ENCODE measurements at regions not wholly inside any gene's neighbourhood (a gene's known extent, or its start where the extent isn't known, plus 50 kb on each side); places are given as distances from the start of the nearest gene placed in this dataset.

GRCh38 chr2:104583811-104584210, 270.1 kb upstream of the POU3F3 start:
- H3K79me2 ChIP-seq (ENCODE audit: insufficient read depth, low read length), result no peaks in the 10 kb centered on the region
- DNase-seq (ENCODE audit: insufficient read length, low spot score, missing footprints), result no peak
- TF ChIP-seq CTCF (IDR thresholded peaks at IDR 0.05; ENCODE audit: extremely low read depth, low read depth, low read length), result no peak

GRCh38 chr2:104584393-104584792, 269.5 kb upstream of the POU3F3 start:
- H3K4me3 ChIP-seq (ENCODE audit: insufficient read depth, low read length), result no peak overlapping the region
- no peak for DNase-seq (ENCODE audit: insufficient read length, low spot score, missing footprints)
- H3K4me2 ChIP-seq (ENCODE audit: insufficient read depth, low read length), result no peak overlapping the region
- H3K36me3 ChIP-seq (ENCODE audit: insufficient read depth, low read length), result no peaks in the 10 kb centered on the region
- H3K9me3 ChIP-seq (ENCODE audit: low read depth, low read length), result no peaks in the 10 kb centered on the region
- H3K4me1 ChIP-seq (ENCODE audit: insufficient read depth, low read length), result no peaks in the 10 kb centered on the region
- TF ChIP-seq CTCF (IDR thresholded peaks at IDR 0.05; ENCODE audit: extremely low read depth, low read depth, low read length), result no peak
- H4K20me1 ChIP-seq (ENCODE audit: insufficient read depth, low read length), result no peaks in the 10 kb centered on the region
- H3K27ac ChIP-seq (ENCODE audit: low read depth, low read length), result no peak overlapping the region
- H2AFZ ChIP-seq (ENCODE audit: low read length), result no peak overlapping the region
- no peaks in the 10 kb centered on the region for H3K27me3 ChIP-seq (ENCODE audit: insufficient read depth, low read length)
- H3K79me2 ChIP-seq (ENCODE audit: insufficient read depth, low read length), result no peaks in the 10 kb centered on the region

More at GRCh38 chr2:104583811-104584210, 270.1 kb upstream of the POU3F3 start:
- Histone ChIP-seq H3K9me3 (ENCODE audit: low read depth, low read length) (no peaks in the 10 kb centered on the region), H3K27ac (ENCODE audit: low read depth, low read length) (no peak overlapping the region), H3K4me2 (ENCODE audit: insufficient read depth, low read length) (no peak overlapping the region), H2AFZ (ENCODE audit: low read length) (no peak overlapping the region), H3K36me3 (ENCODE audit: insufficient read depth, low read length) (no peaks in the 10 kb centered on the region), H3K4me3 (ENCODE audit: insufficient read depth, low read length) (no peak overlapping the region), H4K20me1 (ENCODE audit: insufficient read depth, low read length) (no peaks in the 10 kb centered on the region), H3K4me1 (ENCODE audit: insufficient read depth, low read length) (no peaks in the 10 kb centered on the region), H3K27me3 (ENCODE audit: insufficient read depth, low read length) (no peaks in the 10 kb centered on the region)

- TF ChIP-seq CTCF (IDR thresholded peaks at IDR 0.05; ENCODE audit: extremely low read depth, low read depth, low read length), result no peak
- H3K4me3 ChIP-seq (ENCODE audit: insufficient read depth, low read length), result no peak overlapping the region
- H3K9me3 ChIP-seq (ENCODE audit: low read depth, low read length), result no peaks in the 10 kb centered on the region
- no peaks in the 10 kb centered on the region for H3K27me3 ChIP-seq (ENCODE audit: insufficient read depth, low read length)
- H3K4me2 ChIP-seq (ENCODE audit: insufficient read depth, low read length), result no peak overlapping the region
- no peak for DNase-seq (ENCODE audit: insufficient read length, low spot score, missing footprints)
- no peaks in the 10 kb centered on the region for H3K4me1 ChIP-seq (ENCODE audit: insufficient read depth, low read length)
- no peak overlapping the region for H2AFZ ChIP-seq (ENCODE audit: low read length)
- H3K79me2 ChIP-seq (ENCODE audit: insufficient read depth, low read length), result no peaks in the 10 kb centered on the region
- no peak overlapping the region for H3K27ac ChIP-seq (ENCODE audit: low read depth, low read length)
- H3K36me3 ChIP-seq (ENCODE audit: insufficient read depth, low read length), result no peaks in the 10 kb centered on the region
- H4K20me1 ChIP-seq (ENCODE audit: insufficient read depth, low read length), result no peaks in the 10 kb centered on the region
Observed at GRCh38 chr2:104595576-104595975, 258.3 kb upstream of the POU3F3 start.

- H2AFZ ChIP-seq (ENCODE audit: low read length), result no peak overlapping the region
- DNase-seq (ENCODE audit: insufficient read length, low spot score, missing footprints), result no peak
- H3K27me3 ChIP-seq (ENCODE audit: insufficient read depth, low read length), result no peaks in the 10 kb centered on the region
- H3K4me3 ChIP-seq (ENCODE audit: insufficient read depth, low read length), result no peak overlapping the region
- H3K79me2 ChIP-seq (ENCODE audit: insufficient read depth, low read length), result no peaks in the 10 kb centered on the region
- H3K4me1 ChIP-seq (ENCODE audit: insufficient read depth, low read length), result no peaks in the 10 kb centered on the region
- no peak overlapping the region for H3K4me2 ChIP-seq (ENCODE audit: insufficient read depth, low read length)
- no peak overlapping the region for H3K27ac ChIP-seq (ENCODE audit: low read depth, low read length)
- H3K9me3 ChIP-seq (ENCODE audit: low read depth, low read length), result no peaks in the 10 kb centered on the region
- no peaks in the 10 kb centered on the region for H4K20me1 ChIP-seq (ENCODE audit: insufficient read depth, low read length)
- TF ChIP-seq CTCF (IDR thresholded peaks at IDR 0.05; ENCODE audit: extremely low read depth, low read depth, low read length), result no peak
- H3K36me3 ChIP-seq (ENCODE audit: insufficient read depth, low read length), result no peaks in the 10 kb centered on the region
Observed at GRCh38 chr2:104597942-104598341, 256.0 kb upstream of the POU3F3 start.
